HG02571 (cell line): ENCODE measurements at regions not wholly inside any gene's neighbourhood (a gene's known extent, or its start where the extent isn't known, plus 50 kb on each side); places are given as distances from the start of the nearest gene placed in this dataset.
"Not testable (repeated sequence)": the region's sequence is repeated elsewhere in the genome, so short reads cannot be mapped to it uniquely, and the experiment has no call there.

Experiments
- ATAC-seq: cut with Tn5 transposase; IDR thresholded peaks from one replicate; pipeline ENCODE4 v1.9.1; 2021; ENCODE audit warnings: mild to moderate bottlenecking, moderate library complexity; ENCODE audit not compliant: unreplicated experiment

DNA sequence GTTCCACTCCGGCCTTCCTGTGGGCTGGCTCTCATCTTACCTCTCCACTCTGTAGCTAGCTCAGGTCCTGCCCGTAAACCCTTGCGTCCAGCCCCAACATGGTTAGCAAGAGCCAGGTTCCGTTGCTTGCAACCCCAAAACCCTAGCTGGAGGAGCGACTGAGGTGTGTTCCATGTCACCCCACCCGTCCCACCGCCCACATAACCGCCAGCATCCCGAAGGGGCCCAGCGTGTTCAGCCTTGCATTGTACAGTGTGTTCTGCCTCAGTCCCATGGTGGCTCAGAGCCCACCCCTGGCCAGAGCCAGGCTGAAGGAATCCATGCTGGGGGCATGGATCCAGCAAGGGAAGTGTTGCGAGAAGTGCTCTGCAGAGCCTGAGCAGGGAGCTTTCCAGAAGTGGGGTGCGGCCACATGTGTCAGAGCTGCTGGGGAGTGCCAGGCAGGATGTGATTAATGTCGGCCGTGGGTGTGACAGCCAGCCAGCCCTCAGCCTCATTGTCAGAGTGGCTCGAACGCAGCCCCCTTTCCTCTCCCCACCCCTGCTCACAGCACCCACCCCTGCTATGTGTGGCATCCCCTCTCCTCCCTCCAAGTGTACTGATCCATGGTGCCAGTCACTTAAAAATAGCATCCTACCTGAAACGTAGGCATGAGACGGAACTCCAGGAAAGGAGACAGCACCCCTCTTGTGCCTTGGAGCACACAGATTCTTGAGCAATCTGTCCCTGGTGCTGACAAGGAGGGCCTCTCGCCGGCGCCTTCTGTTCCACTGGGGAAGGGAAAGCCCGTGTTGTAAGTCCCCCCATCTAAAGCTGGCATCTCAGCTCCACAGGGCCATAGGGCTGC is 158.9 kb downstream of the OR4M2 start:
- not testable (repeated sequence) for ATAC-seq

GRCh38 chr15:22239806-22240180 is 159.5 kb downstream of the OR4M2 start:
- ATAC-seq, result no peak

DNA sequence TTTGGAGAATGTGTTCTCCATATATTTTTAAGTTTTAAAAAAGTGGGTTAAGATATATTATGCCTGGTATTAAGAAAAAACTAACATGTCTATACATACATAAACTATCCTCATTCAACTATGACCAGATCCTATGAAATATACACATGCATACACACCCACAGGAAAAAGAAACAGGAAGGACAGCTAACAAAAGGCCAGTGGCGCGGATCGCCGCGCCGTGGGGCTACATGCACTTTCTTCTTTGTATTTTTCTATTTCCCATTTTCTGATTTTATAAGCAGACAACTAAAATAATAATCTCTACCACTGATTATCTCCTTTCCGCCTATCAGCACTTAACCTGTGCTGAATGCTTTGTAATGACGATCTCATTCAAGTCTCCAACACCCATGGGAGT is 160.1 kb downstream of the OR4M2 start:
- ATAC-seq, result no peak

- no peak for ATAC-seq
Measured at GRCh38 chr15:22240986-22241385, 160.7 kb downstream of the OR4M2 start.

DNA sequence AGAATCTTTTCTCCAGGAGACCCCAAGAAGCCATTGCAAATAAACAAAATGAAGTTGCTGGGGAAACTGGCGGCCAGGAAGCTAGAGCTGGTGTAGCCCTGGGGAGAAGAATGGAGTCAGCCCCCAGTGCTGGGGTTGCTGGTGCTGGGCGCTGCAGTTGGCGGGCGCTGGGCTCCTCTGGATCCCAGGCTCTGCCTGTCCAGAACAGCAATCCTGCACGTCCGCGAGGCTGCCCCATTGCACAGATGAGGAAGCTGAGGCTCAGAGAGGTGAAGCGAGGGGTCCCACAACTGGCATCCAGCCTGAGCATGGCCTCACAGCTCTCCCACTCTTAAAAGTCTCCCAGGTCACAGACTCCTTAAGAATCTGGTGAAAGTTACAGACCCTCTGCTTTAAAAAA is 161.1 kb downstream of the OR4M2 start:
- ATAC-seq, result no peak

DNA sequence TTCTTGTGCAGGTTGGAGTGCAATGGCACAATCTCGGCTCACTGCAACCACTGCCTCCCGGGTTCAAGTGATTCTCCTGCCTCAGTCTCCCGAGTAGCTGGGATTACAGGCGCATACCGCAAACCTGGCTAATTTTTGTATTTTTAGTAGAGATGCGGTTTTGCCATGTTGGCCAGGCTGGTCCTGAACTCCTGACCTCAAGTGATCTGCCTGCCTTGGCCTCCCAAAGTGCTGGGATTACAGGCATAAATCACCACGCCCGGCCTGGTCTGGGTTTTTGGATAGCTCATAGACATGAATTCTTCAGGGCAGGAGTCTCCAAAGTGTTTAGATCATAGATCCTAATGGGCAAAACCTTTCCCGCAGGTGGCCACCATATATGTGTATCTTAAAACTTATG is 162.0 kb downstream of the OR4M2 start:
- ATAC-seq, result not testable (repeated sequence)

GRCh38 chr15:22243440-22244130 is 163.3 kb downstream of the OR4M2 start:
- ATAC-seq, result no peak

GRCh38 chr15:22249511-22249910 is 169.2 kb downstream of the OR4M2 start:
- ATAC-seq, result not testable (repeated sequence)

DNA sequence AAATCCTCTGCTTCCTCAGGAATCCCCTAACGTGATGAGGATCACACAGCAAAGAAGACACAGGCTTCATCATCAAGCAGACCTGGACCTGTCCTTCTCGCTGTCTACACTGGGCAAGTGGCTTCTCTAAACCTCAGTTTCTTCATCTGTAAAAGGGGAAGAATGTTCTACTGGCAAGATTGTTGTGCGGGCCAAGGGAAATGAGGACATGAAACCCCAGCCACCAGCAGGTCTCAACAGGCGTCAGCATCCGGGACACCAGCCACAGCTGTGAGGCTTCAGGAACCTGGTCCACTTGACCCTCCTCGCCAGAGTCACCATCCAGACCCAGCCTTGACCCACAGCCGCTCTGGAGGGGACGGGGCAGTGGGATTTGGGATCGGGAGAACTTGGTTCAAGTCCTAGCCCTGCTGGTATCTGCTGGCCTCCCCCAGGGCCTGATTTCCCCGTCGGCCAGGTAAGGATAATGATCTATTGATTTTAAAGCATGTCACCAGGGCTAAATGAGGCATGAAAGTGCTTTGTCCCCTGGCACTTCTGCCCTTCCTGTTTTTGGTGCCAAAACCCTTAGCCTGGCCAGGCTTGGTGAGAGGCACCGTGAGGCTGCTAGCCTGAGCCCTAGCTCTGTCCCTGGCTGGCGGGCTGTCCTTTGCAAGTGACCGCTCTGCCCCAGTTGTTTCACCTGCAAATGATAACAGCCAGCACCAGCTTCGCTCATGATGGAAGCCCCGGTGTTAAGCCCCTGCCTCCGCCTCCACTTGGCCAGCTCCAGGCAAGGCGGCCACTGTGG is 170.4 kb downstream of the OR4M2 start:
- not testable (repeated sequence) for ATAC-seq

DNA sequence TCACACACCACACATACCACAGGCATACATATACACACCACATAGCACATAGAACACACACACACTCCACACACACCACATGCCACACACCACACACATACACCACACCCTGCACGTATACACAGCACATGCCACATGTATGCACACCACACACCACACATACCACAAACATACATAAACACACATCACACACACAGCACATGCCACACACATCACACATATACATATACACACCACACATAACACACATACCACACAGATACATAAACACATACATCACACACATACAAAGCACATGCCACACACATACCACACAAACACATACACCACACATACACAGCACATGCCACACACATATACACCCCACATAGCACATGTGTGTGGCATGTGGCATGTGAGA is 171.1 kb downstream of the OR4M2 start:
- no peak for ATAC-seq

DNA sequence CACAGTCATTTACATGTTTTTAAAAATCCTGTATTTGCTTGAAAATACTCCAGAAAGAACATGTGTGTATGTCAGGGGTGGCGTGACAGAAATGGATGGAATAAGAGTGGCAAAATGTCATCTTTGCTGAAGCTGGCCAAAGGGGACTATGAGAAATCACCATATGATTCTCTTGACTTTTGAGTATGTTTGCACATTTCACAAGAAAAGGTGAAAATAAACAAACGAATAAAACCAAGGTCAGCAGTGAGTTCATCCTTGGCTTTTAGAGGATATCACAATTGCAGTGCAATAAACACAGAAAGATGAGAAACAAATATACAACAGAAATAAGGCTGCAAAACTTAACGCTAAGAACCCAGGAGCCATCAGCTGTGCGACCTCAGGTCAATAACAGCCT is 171.7 kb downstream of the OR4M2 start:
- ATAC-seq, result not testable (repeated sequence)

- not testable (repeated sequence) for ATAC-seq
Measured at GRCh38 chr15:22252521-22252920, 172.2 kb downstream of the OR4M2 start.

- not testable (repeated sequence) for ATAC-seq
Measured at GRCh38 chr15:22253002-22253675, 172.8 kb downstream of the OR4M2 start.

DNA sequence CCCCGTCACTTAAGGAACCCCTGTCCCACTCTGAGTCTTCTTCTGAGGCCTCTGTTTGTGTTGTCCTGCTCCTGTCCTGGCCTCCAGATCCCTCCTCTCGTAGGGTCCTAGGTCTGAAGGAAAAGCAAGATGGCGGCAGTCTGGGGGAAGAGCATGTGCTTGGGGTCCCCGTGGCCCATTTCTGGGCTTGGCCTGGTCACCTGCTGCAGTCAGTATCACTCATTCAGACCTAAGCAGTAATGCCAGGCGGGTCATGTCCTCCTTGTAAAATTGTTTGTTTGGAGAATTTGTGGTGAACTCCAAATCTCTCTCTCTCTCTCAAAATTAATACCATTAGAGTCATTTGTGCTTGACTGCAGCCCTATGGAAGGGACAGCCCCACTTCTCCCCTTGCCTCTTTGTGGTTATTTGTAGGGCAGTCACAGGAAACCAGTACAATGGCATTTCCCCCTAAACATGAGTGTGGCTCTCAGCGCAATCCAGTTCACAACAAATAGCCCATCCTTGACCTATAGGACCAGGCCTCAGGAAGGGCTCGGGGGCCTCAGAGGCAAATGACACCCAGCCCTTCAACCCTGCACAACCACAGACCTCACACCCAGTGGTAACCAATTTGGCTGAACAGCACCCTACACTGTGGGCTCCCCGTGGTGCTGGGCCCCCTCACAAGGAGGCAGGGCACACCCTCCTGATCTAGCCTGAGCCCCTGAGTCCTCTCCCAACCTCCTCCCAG is 173.5 kb downstream of the OR4M2 start:
- peak; percentile 72 for ATAC-seq

DNA sequence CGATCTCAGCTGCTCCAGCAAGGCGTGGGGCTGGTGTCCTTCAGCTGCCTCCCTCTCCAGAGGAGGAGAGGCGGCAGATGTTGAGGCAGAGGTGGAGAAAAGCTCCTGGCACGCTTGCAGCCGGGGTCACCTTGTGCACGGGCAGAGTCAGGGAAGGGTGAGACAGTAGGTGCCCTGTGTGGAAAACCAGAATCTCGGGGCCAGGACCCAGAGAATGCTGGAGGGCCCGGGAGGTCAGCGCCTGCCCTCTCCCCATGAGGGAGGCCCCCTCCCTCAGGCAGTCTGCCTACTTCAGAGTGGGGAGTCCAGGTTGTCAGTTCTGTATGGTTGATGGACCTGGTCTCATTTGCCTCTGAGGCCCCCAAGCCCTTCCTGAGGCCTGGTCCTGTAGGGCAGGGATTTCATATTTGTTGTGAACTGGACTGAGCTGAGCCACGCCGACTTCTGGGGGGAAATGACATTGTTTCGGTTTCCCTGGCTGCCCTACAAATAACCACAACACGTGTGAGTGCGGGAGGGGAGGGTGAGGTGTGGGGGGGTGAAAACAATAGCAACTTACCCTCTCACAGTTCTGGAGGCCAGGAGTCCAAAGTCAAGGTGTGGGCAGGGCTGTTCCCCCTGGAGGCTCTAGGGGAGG is 174.2 kb downstream of the OR4M2 start:
- ATAC-seq, result peak; percentile 38

DNA sequence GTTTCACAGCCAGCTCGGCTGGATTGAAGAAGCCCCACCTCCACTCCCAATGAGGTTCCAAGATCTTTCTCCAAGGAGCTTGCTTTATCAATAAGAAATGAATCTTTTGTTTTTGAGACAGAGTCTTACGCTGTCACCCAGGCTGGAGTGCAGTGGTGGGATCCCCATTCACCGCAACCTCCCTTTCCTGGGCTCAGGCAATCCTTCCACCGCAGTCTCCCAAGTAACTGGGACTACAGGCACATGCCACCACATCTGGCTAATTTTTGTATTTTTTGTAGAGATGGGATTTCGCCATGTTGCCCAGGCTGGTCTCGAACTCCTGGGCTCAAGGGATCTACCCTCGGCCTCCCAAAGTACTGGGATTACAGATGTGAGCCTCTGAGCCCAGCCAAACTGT is 175.3 kb downstream of the OR4M2 start:
- ATAC-seq, result not testable (repeated sequence)

GRCh38 chr15:22256389-22257046 is 176.2 kb downstream of the OR4M2 start:
- ATAC-seq, result not testable (repeated sequence)

DNA sequence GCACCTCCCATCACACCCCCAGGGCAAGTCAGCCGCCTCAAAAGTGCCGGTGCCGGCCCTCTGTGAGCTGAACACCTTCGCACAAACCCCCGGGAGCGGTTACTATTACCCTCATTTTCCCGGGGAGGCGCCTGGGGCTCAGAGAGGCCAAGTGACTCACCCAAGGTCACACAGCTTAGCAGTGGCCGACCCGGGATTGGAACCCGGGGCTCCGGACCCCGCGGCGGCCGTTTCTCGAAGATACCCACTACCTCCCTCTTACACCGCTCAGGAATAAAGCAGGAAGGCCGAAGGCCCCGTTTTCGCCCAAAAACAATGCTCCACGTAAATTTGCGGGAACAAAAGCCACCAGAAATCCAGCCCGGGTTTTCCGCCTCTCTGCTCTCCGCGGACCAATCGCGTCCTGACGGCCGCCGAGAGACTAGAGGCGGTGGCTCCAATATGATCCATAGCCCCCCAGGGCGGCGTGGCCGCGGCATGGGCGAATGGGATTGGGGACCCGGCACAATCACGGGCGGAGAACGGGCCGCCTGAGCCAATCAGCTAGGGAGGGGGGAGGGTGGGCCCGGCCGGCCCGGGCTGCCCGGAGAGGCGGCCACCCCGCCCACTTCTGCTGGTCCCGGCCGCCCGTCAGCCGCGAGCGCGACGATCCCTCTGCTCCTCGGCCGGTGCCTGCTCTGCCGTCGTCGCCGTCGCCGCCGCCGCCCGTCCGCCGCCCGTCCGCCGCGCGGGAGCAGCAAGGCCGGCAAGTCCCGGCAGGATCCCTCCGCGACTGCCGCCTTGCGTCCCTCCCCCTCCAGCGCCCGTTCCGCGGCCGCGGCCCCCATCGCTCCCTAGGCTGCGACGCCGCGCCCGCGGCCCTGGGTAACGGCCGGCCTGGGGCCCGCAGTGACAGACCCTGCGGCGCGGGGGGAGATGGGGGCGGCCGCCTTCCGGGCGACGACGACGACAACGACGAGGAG is 177.0 kb downstream of the OR4M2 start:
- no peak for ATAC-seq
